HCT116 (cell line): ENCODE measurements at regions not wholly inside any gene's neighbourhood (a gene's known extent, or its start where the extent isn't known, plus 50 kb on each side); places are given as distances from the start of the nearest gene placed in this dataset.

ENCODE experiments used
- ATAC-seq: fragments of 200-7000 bp; cut with Tn5 transposase; 2 replicates; pipeline ENCODE4 v1.9.1; 2020; ENCODE audit warnings: mild to moderate bottlenecking, moderate library complexity
- BruUV-seq: library from RNA; stranded (reverse); fragments of 400-500 nt; replicated peaks from 2 replicates; lab custom pipeline; 2021; lab: Mats Ljungman, UMichigan
- CTCF ChIA-PET: fragments of 300-600 bp; sonication (Branson Sonifier 250); formaldehyde crosslinking; loops from one replicate; lab custom pipeline; 2021; ENCODE audit warnings: antibody characterized with exemption; lab: Charles Lee
- POLR2A ChIA-PET: fragments of 300-600, 350-600 bp; sonication (Branson Sonifier 250); formaldehyde crosslinking; loops from one replicate; lab custom pipeline; 2021; ENCODE audit warnings: antibody characterized with exemption; lab: Charles Lee
- RAD21 ChIA-PET, 2 experiments: fragments of 300-600 bp; sonication (Branson Sonifier 250); formaldehyde crosslinking; loops; one replicate each; lab custom pipeline; 2023; ENCODE audit warnings: low total read pairs in 2 of 2; ENCODE audit not compliant: uncharacterized antibody in 2 of 2, unreplicated experiment in 2 of 2, low non-redundant PET in 1 of 2; lab: Charles Lee
- DNase-seq: peaks from one replicate; pipeline ENCODE4 v3.0.0-alpha.2; 2010; ENCODE audit warnings: low read depth, low spot score
- H2AFZ ChIP-seq: fragments of 200-600 bp; shearing (Covaris generic), sonication (generic); 2 replicates; pipeline ENCODE4 v1.6.1; 2017; ENCODE audit warnings: low read depth, mixed run types, mixed read lengths, antibody characterized with exemption, low read length; ENCODE audit not compliant: poor library complexity, severe bottlenecking
- H3K27ac ChIP-seq: 2 replicates; pipeline ENCODE4 v1.5.1; 2012; ENCODE audit warnings: low read depth, low read length
- H3K27me3 ChIP-seq: fragments of 200-600 bp; sonication (generic); 2 replicates; pipeline ENCODE4 v1.6.1; 2016; ENCODE audit warnings: mixed run types, low read length, mixed read lengths; ENCODE audit not compliant: insufficient read depth
- H3K36me3 ChIP-seq, 2 experiments: fragments of 200-500 bp in 1 of 2; fragments of 200-600 bp in 1 of 2; sonication (Bioruptor generic) in 1 of 2; sonication (generic) in 1 of 2; 2 replicates each; pipeline versions ENCODE4 v1.5.1 to v1.6.1; 2014 to 2016; ENCODE audit warnings: low read length in 2 of 2, inconsistent platforms in 1 of 2, mixed read lengths in 1 of 2, mixed run types in 1 of 2; ENCODE audit not compliant: insufficient read depth in 2 of 2, control insufficient read depth in 1 of 2
- H3K4me1 ChIP-seq, 2 experiments: fragments of 200-600 bp in 1 of 2; sonication (generic) in 1 of 2; 2 replicates each; pipeline versions ENCODE4 v1.5.1 to v1.6.1; 2012 to 2017; ENCODE audit warnings: low read length in 2 of 2, inconsistent platforms in 1 of 2, mild to moderate bottlenecking in 1 of 2, mixed read lengths in 1 of 2, mixed run types in 1 of 2, moderate library complexity in 1 of 2; ENCODE audit not compliant: insufficient read depth in 2 of 2, control insufficient read depth in 1 of 2
- H3K4me2 ChIP-seq: fragments of 200-600 bp; sonication (generic); 2 replicates; pipeline ENCODE4 v1.6.1; 2017; ENCODE audit warnings: mixed run types, low read length, mixed read lengths
- H3K4me3 ChIP-seq, 2 experiments: fragments of 200-600 bp in 1 of 2; sonication (generic) in 1 of 2; replicated peaks in 1 of 2; 2 replicates each; pipeline ENCODE4 v1.5.1; 2011 to 2016; ENCODE audit warnings: low read length in 2 of 2, control low read depth in 1 of 2, low read depth in 1 of 2, mild to moderate bottlenecking in 1 of 2, mixed read lengths in 1 of 2, mixed run types in 1 of 2
- H3K79me2 ChIP-seq: fragments of 200-600 bp; sonication (generic); 2 replicates; pipeline ENCODE4 v1.6.1; 2017; ENCODE audit warnings: mild to moderate bottlenecking, mixed run types, low read length, moderate library complexity, mixed read lengths; ENCODE audit not compliant: insufficient read depth
- H3K9ac ChIP-seq: fragments of 200-600 bp; sonication (generic); 2 replicates; pipeline ENCODE4 v1.6.1; 2016; ENCODE audit warnings: low read length, mixed read lengths
- H3K9me2 ChIP-seq: fragments of 200-600 bp; sonication (generic), shearing (Covaris generic); 2 replicates; pipeline ENCODE4 v1.6.1; 2017; ENCODE audit warnings: mixed run types, mild to moderate bottlenecking, moderate library complexity; ENCODE audit not compliant: insufficient read depth
- H3K9me3 ChIP-seq, 2 experiments: fragments of 200-500 bp in 1 of 2; fragments of 200-600 bp in 1 of 2; sonication (Bioruptor generic) in 1 of 2; sonication (generic) in 1 of 2; 2 replicates each; pipeline ENCODE4 v1.6.1; 2014 to 2017; ENCODE audit warnings: low read length in 2 of 2, mixed read lengths in 2 of 2, inconsistent platforms in 1 of 2, low read depth in 1 of 2, mild to moderate bottlenecking in 1 of 2, mixed run types in 1 of 2, moderate library complexity in 1 of 2; ENCODE audit not compliant: control insufficient read depth in 1 of 2, insufficient read depth in 1 of 2
- H4K20me1 ChIP-seq: fragments of 200-600 bp; sonication (generic), shearing (Covaris generic); 2 replicates; pipeline ENCODE4 v1.6.1; 2017; ENCODE audit warnings: mixed run types, mild to moderate bottlenecking, moderate library complexity; ENCODE audit not compliant: insufficient read depth
- CTCF ChIP-seq, 3 experiments: fragments of 200-600 bp in 1 of 3; sonication (generic) in 1 of 3; IDR thresholded peaks in 2 of 3; conservative IDR thresholded peaks in 1 of 3; 2 replicates each; pipeline ENCODE4 v1.5.1; 2012 to 2017; ENCODE audit warnings: low read depth in 2 of 3, low read length in 2 of 3, antibody characterized with exemption in 1 of 3, borderline replicate concordance in 1 of 3, control low read depth in 1 of 3, mild to moderate bottlenecking in 1 of 3, mixed read lengths in 1 of 3, mixed run types in 1 of 3, moderate library complexity in 1 of 3; ENCODE audit not compliant: insufficient read depth in 1 of 3
- EGR1 ChIP-seq: IDR thresholded peaks from 2 replicates; pipeline ENCODE4 v1.6.1; 2012; ENCODE audit warnings: low read depth
- JUND ChIP-seq: IDR thresholded peaks from 2 replicates; pipeline ENCODE4 v1.6.1; 2012
- SP1 ChIP-seq: IDR thresholded peaks from 2 replicates; pipeline ENCODE4 v1.6.1; 2012; ENCODE audit warnings: low read depth
- YY1 ChIP-seq: IDR thresholded peaks from 2 replicates; pipeline ENCODE4 v1.6.1; 2011; ENCODE audit warnings: low read length, low read depth, moderate library complexity, mild to moderate bottlenecking; ENCODE audit not compliant: insufficient replicate concordance; ENCODE audit errors: extremely low read depth
- intact Hi-C: fragments of 100-400 bp; cut with micrococcal nuclease; formaldehyde crosslinking; loops from 2 replicates; pipeline ENCODE4 v1.10.0; 2022
- TF ChIP-seq, protein P1 (sequence below): IDR thresholded peaks from 2 replicates; pipeline ENCODE4 v1.6.1; 2012; ENCODE audit warnings: low read depth

DNA sequence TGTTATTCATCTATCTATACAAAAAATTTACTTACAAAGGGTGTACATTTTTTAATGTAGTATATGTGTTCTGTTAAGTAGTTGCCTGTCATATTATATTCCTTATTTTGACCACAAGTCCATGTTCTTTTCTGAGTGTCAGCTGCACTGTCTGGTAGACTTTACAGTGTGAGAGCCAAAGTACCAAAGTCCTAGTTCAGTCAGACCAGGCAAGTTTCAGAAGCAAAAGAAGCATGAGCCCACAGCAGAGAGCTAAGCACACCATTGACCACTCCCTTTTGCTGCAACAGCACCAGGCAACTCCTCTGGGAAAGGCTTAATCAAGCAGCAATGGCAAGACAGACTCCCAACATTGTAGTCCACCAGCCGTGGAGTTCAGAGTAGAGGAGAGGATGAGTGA is 631.9 kb upstream of the PKN2 start:
- H3K4me1 ChIP-seq = no peaks in the 10 kb centered on the region
- no peaks in the 10 kb centered on the region for H3K79me2 ChIP-seq
- H3K9ac ChIP-seq = no peak overlapping the region
- TF ChIP-seq EGR1 (no peak), JUND (no peak)
- no peaks in the 10 kb centered on the region for H3K9me3 ChIP-seq
- no peak for ATAC-seq
- POLR2A ChIA-PET = no interaction called here
- no peak overlapping the region for H3K4me3 ChIP-seq
- intact Hi-C loops = no loop called here
- no peaks in the 10 kb centered on the region for H3K27me3 ChIP-seq
- no peak overlapping the region for H3K4me2 ChIP-seq
- DNase-seq = no peak
- no peaks in the 10 kb centered on the region for H3K36me3 ChIP-seq
- no TSS peak for BruUV-seq
- no peaks in the 10 kb centered on the region for H3K9me2 ChIP-seq
- H4K20me1 ChIP-seq = no peaks in the 10 kb centered on the region
- no peak overlapping the region for H3K27ac ChIP-seq
- RAD21 ChIA-PET = no interaction called here
- H2AFZ ChIP-seq = no peak overlapping the region
- CTCF ChIA-PET = no interaction called here

DNA sequence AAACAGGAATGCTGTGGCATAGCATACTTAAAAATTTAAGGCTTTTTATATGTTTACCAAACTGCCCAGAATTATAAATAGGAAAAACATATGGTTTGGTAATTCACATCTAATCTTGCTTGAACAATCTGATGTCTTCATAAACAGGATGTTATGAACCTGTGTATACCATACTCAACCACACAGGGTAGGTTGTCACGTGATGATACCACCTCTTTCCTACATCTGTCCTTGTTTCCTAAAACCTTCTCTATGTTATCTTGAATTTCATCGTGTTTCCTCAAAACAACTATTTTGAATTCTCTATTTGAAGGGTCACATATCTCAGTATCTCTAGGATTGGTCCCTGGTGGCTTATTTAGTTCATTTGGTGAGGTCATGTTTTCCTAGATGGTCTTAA is 631.0 kb upstream of the PKN2 start:
- Histone ChIP-seq H3K9me2 (no peaks in the 10 kb centered on the region), H3K27ac (no peak overlapping the region), H3K9ac (no peak overlapping the region), H3K27me3 (no peaks in the 10 kb centered on the region), H3K4me3 (no peak overlapping the region), H3K4me2 (no peak overlapping the region), H2AFZ (no peak overlapping the region), H3K79me2 (no peaks in the 10 kb centered on the region), H3K4me1 (no peaks in the 10 kb centered on the region), H3K9me3 (no peaks in the 10 kb centered on the region), H4K20me1 (no peaks in the 10 kb centered on the region), H3K36me3 (no peaks in the 10 kb centered on the region)
- POLR2A ChIA-PET = no interaction called here
- no TSS peak for BruUV-seq
- no peak for ATAC-seq
- DNase-seq = no peak
- intact Hi-C loops = no loop called here
- CTCF ChIA-PET = no interaction called here
- TF ChIP-seq SP1 = no peak
- RAD21 ChIA-PET = no interaction called here

DNA sequence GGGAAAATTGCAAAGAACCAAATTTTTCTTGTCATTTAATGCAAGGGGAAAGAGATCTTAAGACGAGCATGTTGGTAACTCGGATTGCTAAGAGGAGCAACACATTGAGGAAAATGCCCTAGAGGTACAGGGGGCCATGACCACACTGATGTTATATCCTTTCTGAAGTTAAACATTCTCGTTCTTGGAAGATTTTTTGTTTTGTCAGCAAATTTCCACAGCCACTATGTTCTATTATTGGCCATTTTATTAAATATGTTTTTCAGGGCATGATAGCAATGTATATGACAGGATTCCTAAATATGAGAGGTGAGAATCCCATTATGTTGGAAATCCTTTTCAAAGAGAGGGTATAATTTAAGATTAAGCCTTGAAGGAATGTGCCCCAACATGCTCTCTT is 627.2 kb upstream of the PKN2 start:
- Histone ChIP-seq H2AFZ (no peak overlapping the region), H4K20me1 (no peaks in the 10 kb centered on the region), H3K36me3 (no peaks in the 10 kb centered on the region), H3K4me2 (no peak overlapping the region), H3K27me3 (no peaks in the 10 kb centered on the region), H3K79me2 (no peaks in the 10 kb centered on the region), H3K4me3 (no peak overlapping the region), H3K4me1 (no peaks in the 10 kb centered on the region), H3K9me3 (no peaks in the 10 kb centered on the region), H3K9ac (no peak overlapping the region), H3K9me2 (no peaks in the 10 kb centered on the region), H3K27ac (no peak overlapping the region)
- DNase-seq (no peak), ATAC-seq (no peak)
- ChIA-PET POLR2A (no interaction called here), CTCF (no interaction called here), RAD21 (no interaction called here)
- intact Hi-C loops = no loop called here
- TF ChIP-seq, protein P1, sequence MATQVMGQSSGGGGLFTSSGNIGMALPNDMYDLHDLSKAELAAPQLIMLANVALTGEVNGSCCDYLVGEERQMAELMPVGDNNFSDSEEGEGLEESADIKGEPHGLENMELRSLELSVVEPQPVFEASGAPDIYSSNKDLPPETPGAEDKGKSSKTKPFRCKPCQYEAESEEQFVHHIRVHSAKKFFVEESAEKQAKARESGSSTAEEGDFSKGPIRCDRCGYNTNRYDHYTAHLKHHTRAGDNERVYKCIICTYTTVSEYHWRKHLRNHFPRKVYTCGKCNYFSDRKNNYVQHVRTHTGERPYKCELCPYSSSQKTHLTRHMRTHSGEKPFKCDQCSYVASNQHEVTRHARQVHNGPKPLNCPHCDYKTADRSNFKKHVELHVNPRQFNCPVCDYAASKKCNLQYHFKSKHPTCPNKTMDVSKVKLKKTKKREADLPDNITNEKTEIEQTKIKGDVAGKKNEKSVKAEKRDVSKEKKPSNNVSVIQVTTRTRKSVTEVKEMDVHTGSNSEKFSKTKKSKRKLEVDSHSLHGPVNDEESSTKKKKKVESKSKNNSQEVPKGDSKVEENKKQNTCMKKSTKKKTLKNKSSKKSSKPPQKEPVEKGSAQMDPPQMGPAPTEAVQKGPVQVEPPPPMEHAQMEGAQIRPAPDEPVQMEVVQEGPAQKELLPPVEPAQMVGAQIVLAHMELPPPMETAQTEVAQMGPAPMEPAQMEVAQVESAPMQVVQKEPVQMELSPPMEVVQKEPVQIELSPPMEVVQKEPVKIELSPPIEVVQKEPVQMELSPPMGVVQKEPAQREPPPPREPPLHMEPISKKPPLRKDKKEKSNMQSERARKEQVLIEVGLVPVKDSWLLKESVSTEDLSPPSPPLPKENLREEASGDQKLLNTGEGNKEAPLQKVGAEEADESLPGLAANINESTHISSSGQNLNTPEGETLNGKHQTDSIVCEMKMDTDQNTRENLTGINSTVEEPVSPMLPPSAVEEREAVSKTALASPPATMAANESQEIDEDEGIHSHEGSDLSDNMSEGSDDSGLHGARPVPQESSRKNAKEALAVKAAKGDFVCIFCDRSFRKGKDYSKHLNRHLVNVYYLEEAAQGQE = no peak
- TF ChIP-seq CTCF (IDR thresholded peaks at IDR 0.05 in 2 of 3, conservative IDR thresholded peaks at IDR 0.05 in 1 of 3; ENCODE audit: borderline replicate concordance in 1 of 3, insufficient read depth in 1 of 3, low read depth in 2 of 3, low read length in 2 of 3) (no peak), YY1 (no peak)
- no TSS peak for BruUV-seq
